A549 (cell line): ENCODE measurements at regions not wholly inside any gene's neighbourhood (a gene's known extent, or its start where the extent isn't known, plus 50 kb on each side); places are given as distances from the start of the nearest gene placed in this dataset.

Experiments
- ATAC-seq, 2 experiments: fragments of 200-7000 bp in 1 of 2; fragments of >200 bp in 1 of 2; cut with Nextera tagmentation in 1 of 2; cut with Tn5 transposase in 1 of 2; 3 replicates each; pipeline versions ENCODE4 v1.8.0 to v1.9.1; 2018 to 2020; ENCODE audit warnings: mild to moderate bottlenecking in 1 of 2, moderate library complexity in 1 of 2
- CTCF ChIA-PET: fragments of 300-600 bp; sonication (Branson Sonifier 250); formaldehyde crosslinking; extraction: SDS; loops from one replicate; lab custom pipeline; 2021; ENCODE audit warnings: antibody characterized with exemption, inconsistent platforms; lab: Yijun Ruan, JAX
- POLR2A ChIA-PET: fragments of 350-600 bp; formaldehyde crosslinking; extraction: SDS; loops from one replicate; lab custom pipeline; 2021; ENCODE audit warnings: antibody characterized with exemption, inconsistent platforms; lab: Yijun Ruan, JAX
- DNase-seq, 2 experiments: peaks; one replicate each; pipeline versions ENCODE4 v3.0.0 to v3.0.0-alpha.2; 2011 to 2016; ENCODE audit warnings: low read depth in 1 of 2, low spot score in 1 of 2
- FAIRE-seq: peaks from 2 replicates; lab custom pipeline; 2011; peaks lifted over from hg19 to GRCh38; lab: Jason Lieb, UNC
- H3K27ac ChIP-seq, 2 experiments: fragments of >200 bp; sonication (Bioruptor Twin); formaldehyde crosslinking; 3 replicates each; pipeline ENCODE4 v1.5.1; 2016 to 2017
- H3K4me1 ChIP-seq: fragments of >200 bp; sonication (Bioruptor Twin); formaldehyde crosslinking; 3 replicates; pipeline ENCODE4 v1.6.1; 2016
- H3K4me2 ChIP-seq: fragments of >200 bp; sonication (Bioruptor Twin); formaldehyde crosslinking; 3 replicates; pipeline ENCODE4 v1.6.1; 2016
- H3K4me3 ChIP-seq: fragments of >200 bp; sonication (Bioruptor Twin); formaldehyde crosslinking; 3 replicates; pipeline ENCODE4 v1.5.1; 2016
- H3K9me3 ChIP-seq: fragments of >200 bp; sonication (Bioruptor Twin); formaldehyde crosslinking; 3 replicates; pipeline ENCODE4 v1.6.1; 2016
- BCL3 ChIP-seq: fragments of >200 bp; sonication (Bioruptor Twin); formaldehyde crosslinking; IDR thresholded peaks from 3 replicates; pipeline ENCODE4 v1.6.1; 2016
- CBX2 ChIP-seq: fragments of 200-600 bp; sonication (generic); IDR thresholded peaks from 2 replicates; pipeline ENCODE4 v1.6.1; 2016; ENCODE audit warnings: low read depth, mild to moderate bottlenecking, borderline replicate concordance
- CBX8 ChIP-seq: fragments of 200-600 bp; sonication (generic); IDR thresholded peaks from 2 replicates; pipeline ENCODE4 v1.6.1; 2016
- CEBPB ChIP-seq, 2 experiments: fragments of >200 bp in 1 of 2; sonication (Bioruptor Twin) in 1 of 2; formaldehyde crosslinking in 1 of 2; IDR thresholded peaks; 2 replicates each; pipeline ENCODE4 v1.6.1; 2012 to 2016
- CHD2 ChIP-seq: fragments of 150-350 bp; IDR thresholded peaks from 2 replicates; pipeline ENCODE4 v1.6.1; 2014; ENCODE audit warnings: low read length; ENCODE audit not compliant: partially characterized antibody
- CHD4 ChIP-seq: fragments of 200-600 bp; sonication (generic); IDR thresholded peaks from 2 replicates; pipeline ENCODE4 v1.6.1; 2016; ENCODE audit warnings: antibody characterized with exemption, mild to moderate bottlenecking, borderline replicate concordance
- EHF ChIP-seq: fragments of 250-450 bp; sonication (Bioruptor Pico); IDR thresholded peaks from 2 replicates; pipeline ENCODE4 v1.5.0; 2020; ENCODE audit warnings: mild to moderate bottlenecking
- EHMT2 ChIP-seq: fragments of 200-600 bp; sonication (generic); IDR thresholded peaks from 2 replicates; pipeline ENCODE4 v1.6.1; 2016; ENCODE audit warnings: antibody characterized with exemption, low read depth, mild to moderate bottlenecking, moderate library complexity
- ELK1 ChIP-seq: fragments of 150-350 bp; IDR thresholded peaks from 2 replicates; pipeline ENCODE4 v1.6.1; 2014; ENCODE audit warnings: low read depth, mild to moderate bottlenecking, low read length
- EP300 ChIP-seq, 2 experiments: fragments of >200 bp; sonication (Bioruptor Twin); formaldehyde crosslinking; IDR thresholded peaks; 2 replicates in 1 of 2; 3 replicates in 1 of 2; pipeline ENCODE4 v1.6.1; 2016 to 2017
- HDAC2 ChIP-seq: fragments of 200-600 bp; sonication (generic); IDR thresholded peaks from 2 replicates; pipeline ENCODE4 v1.6.1; 2016
- HOXA7 ChIP-seq: fragments of 250-450 bp; sonication (Bioruptor Pico); IDR thresholded peaks from 2 replicates; pipeline ENCODE4 v1.5.0; 2020; ENCODE audit warnings: mild to moderate bottlenecking, moderate library complexity
- HOXB13 ChIP-seq: fragments of 250-450 bp; sonication (Bioruptor Pico); IDR thresholded peaks from 2 replicates; pipeline ENCODE4 v1.5.0; 2020; ENCODE audit warnings: low read depth, mild to moderate bottlenecking, moderate library complexity
- HOXB5 ChIP-seq: fragments of 250-450 bp; sonication (Bioruptor Pico); IDR thresholded peaks from 2 replicates; pipeline ENCODE4 v1.5.0; 2020; ENCODE audit warnings: mild to moderate bottlenecking, moderate library complexity
- KDM5A ChIP-seq: fragments of 200-600 bp; sonication (generic); IDR thresholded peaks from 2 replicates; pipeline ENCODE4 v1.6.1; 2016; ENCODE audit warnings: antibody characterized with exemption, mild to moderate bottlenecking
- MAZ ChIP-seq: fragments of 150-350 bp; IDR thresholded peaks from 2 replicates; pipeline ENCODE4 v1.6.1; 2014; ENCODE audit warnings: antibody characterized with exemption, low read depth, low read length, borderline replicate concordance
- MYC ChIP-seq: IDR thresholded peaks from 2 replicates; pipeline ENCODE4 v1.6.1; 2012; ENCODE audit warnings: mild to moderate bottlenecking, inconsistent platforms, low read length, improper control_type of control experiment, borderline replicate concordance
- NPAS2 ChIP-seq: fragments of 250-450 bp; sonication (Bioruptor Pico); IDR thresholded peaks from 2 replicates; pipeline ENCODE4 v1.8.0; 2022; ENCODE audit warnings: mild to moderate bottlenecking, moderate library complexity, borderline replicate concordance
- PBX3 ChIP-seq: IDR thresholded peaks from 2 replicates; pipeline ENCODE4 v1.6.1; 2012
- POLR2A ChIP-seq: IDR thresholded peaks from 2 replicates; pipeline ENCODE4 v1.6.1; 2012; ENCODE audit warnings: mild to moderate bottlenecking, low read length
- POLR2AphosphoS2 ChIP-seq: conservative IDR thresholded peaks from 2 replicates; pipeline ENCODE4 v1.6.1; 2012; ENCODE audit warnings: low read length, improper control_type of control experiment, inconsistent platforms
- RCOR1 ChIP-seq: fragments of 150-350 bp; IDR thresholded peaks from 2 replicates; pipeline ENCODE4 v1.6.1; 2014; ENCODE audit warnings: antibody characterized with exemption, low read length, low read depth
- USF2 ChIP-seq: fragments of 450-650 bp; IDR thresholded peaks from 2 replicates; pipeline ENCODE4 v1.6.1; 2014; ENCODE audit warnings: antibody characterized with exemption
- ZFP36 ChIP-seq: fragments of 450-650 bp; IDR thresholded peaks from 2 replicates; pipeline ENCODE4 v1.6.1; 2014; ENCODE audit warnings: borderline replicate concordance; ENCODE audit not compliant: partially characterized antibody
- ZNF302 ChIP-seq: fragments of 250-450 bp; sonication (Bioruptor Pico); IDR thresholded peaks from 2 replicates; pipeline ENCODE4 v1.9.0; 2021; ENCODE audit warnings: inconsistent platforms, mild to moderate bottlenecking, moderate library complexity
- ZSCAN20 ChIP-seq: fragments of 250-450 bp; sonication (Bioruptor Pico); IDR thresholded peaks from 2 replicates; pipeline ENCODE4 v1.8.0; 2022; ENCODE audit warnings: mild to moderate bottlenecking, moderate library complexity
- WGBS: methylation state at CpG from one replicate; pipeline ENCODE4 v1.1.6; 2017; ENCODE audit errors: missing lambda C conversion rate; 5-methylcytosine and 5-hydroxymethylcytosine counted together
- TF ChIP-seq, protein P1 (sequence below): fragments of >200 bp; sonication (Bioruptor Twin); formaldehyde crosslinking; IDR thresholded peaks from 3 replicates; pipeline ENCODE4 v1.5.1; 2016
- TF ChIP-seq, protein P2 (sequence below): fragments of 250-450 bp; sonication (Bioruptor Pico); IDR thresholded peaks from 2 replicates; pipeline ENCODE4 v1.5.0; 2020; ENCODE audit warnings: low read depth, mild to moderate bottlenecking, moderate library complexity

DNA sequence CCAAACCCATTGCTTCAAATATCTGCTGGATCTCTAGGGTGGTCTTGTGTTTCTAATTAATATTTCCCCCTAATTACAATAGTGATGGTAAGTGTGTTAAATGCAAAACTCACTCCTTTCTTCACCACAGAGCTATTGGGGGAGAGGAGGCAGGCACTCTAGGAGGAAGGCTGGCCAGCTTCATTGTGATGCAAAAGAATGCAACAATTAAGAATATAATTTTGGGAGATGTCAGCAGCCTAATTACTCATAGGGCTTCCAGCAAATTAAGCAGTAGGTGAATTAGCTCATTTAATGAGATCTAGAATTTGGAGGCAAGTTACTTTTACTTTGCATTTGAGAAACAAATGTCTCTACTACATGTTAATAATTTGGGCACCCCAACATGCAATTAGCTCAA is 560.4 kb upstream of the DAB1 start:
- FAIRE-seq = no peak

DNA sequence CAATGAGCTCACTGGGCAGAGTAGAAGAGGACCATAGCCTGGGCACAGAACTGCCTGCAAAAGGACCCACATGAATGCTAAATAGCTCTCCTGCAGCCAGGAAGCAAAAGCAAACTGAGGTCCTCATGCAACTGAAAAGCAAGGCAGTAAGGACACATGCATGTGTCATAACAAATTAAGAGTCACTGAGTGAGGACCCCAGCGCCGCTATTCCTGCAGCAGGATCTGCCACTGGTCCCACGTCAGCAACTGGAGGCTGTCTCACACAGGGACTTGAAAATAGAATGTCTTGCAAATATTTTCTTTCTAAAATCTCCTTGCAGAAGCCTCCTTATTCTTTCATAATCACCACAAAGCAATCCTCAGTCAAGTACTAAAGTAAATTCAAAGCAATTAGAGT is 559.6 kb upstream of the DAB1 start:
- H3K27ac ChIP-seq = no peak overlapping the region
- no peaks in the 10 kb centered on the region for H3K4me1 ChIP-seq
- CTCF ChIA-PET = no interaction called here
- no peak overlapping the region for H3K4me3 ChIP-seq
- H3K4me2 ChIP-seq = no peak overlapping the region
- FAIRE-seq (no peak), DNase-seq (no peak), ATAC-seq (no peak)
- POLR2A ChIA-PET = no interaction called here
- TF ChIP-seq EHMT2 (no peak), HDAC2 (no peak), CEBPB (IDR thresholded peaks at IDR 0.05) (no peak), POLR2AphosphoS2 (no peak), NPAS2 (CRISPR knock-in tag) (no peak), CBX8 (no peak), ELK1 (no peak), HOXA7 (CRISPR knock-in tag) (no peak), HOXB13 (CRISPR knock-in tag) (no peak)
- TF ChIP-seq, protein P1, sequence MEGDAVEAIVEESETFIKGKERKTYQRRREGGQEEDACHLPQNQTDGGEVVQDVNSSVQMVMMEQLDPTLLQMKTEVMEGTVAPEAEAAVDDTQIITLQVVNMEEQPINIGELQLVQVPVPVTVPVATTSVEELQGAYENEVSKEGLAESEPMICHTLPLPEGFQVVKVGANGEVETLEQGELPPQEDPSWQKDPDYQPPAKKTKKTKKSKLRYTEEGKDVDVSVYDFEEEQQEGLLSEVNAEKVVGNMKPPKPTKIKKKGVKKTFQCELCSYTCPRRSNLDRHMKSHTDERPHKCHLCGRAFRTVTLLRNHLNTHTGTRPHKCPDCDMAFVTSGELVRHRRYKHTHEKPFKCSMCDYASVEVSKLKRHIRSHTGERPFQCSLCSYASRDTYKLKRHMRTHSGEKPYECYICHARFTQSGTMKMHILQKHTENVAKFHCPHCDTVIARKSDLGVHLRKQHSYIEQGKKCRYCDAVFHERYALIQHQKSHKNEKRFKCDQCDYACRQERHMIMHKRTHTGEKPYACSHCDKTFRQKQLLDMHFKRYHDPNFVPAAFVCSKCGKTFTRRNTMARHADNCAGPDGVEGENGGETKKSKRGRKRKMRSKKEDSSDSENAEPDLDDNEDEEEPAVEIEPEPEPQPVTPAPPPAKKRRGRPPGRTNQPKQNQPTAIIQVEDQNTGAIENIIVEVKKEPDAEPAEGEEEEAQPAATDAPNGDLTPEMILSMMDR = no peak
- TF ChIP-seq, protein P2, sequence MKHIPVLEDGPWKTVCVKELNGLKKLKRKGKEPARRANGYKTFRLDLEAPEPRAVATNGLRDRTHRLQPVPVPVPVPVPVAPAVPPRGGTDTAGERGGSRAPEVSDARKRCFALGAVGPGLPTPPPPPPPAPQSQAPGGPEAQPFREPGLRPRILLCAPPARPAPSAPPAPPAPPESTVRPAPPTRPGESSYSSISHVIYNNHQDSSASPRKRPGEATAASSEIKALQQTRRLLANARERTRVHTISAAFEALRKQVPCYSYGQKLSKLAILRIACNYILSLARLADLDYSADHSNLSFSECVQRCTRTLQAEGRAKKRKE (CRISPR knock-in tag) = no peak
- WGBS = 25% methylated on average over 3 of the region's 3 CpGs
- H3K9me3 ChIP-seq = no peaks in the 10 kb centered on the region

More for the DNA sequence above, 560.4 kb upstream of the DAB1 start:
- POLR2A ChIA-PET = no interaction called here
- H3K27ac ChIP-seq = no peak overlapping the region
- CTCF ChIA-PET = no interaction called here
- DNase-seq (no peak), ATAC-seq (no peak)
- no peak for TF ChIP-seq ZNF302 (CRISPR knock-in tag)
- TF ChIP-seq KDM5A = no peak
- TF ChIP-seq MAZ = no peak
- TF ChIP-seq RCOR1 = no peak
- no peak for TF ChIP-seq PBX3
- no peak for TF ChIP-seq BCL3
- no peak for TF ChIP-seq EHF (CRISPR knock-in tag)
- no peak for TF ChIP-seq EP300 (IDR thresholded peaks at IDR 0.05)
- TF ChIP-seq CBX2 = no peak
- no peak for TF ChIP-seq CHD2
- TF ChIP-seq USF2 = no peak
- TF ChIP-seq ZSCAN20 (CRISPR knock-in tag) = no peak
- TF ChIP-seq POLR2A = no peak
- no peak for TF ChIP-seq HOXB5 (CRISPR knock-in tag)
- TF ChIP-seq NPAS2 (CRISPR knock-in tag) = no peak
- no peak for TF ChIP-seq MYC
- TF ChIP-seq CHD4 = no peak
- TF ChIP-seq CEBPB (IDR thresholded peaks at IDR 0.05) = no peak
- TF ChIP-seq ZFP36 = no peak
- H3K9me3 ChIP-seq = no peaks in the 10 kb centered on the region
- no peaks in the 10 kb centered on the region for H3K4me1 ChIP-seq
- no peak overlapping the region for H3K4me3 ChIP-seq
- H3K4me2 ChIP-seq = no peak overlapping the region
